Fibroblast of lung (primary cell): ENCODE measurements at regions not wholly inside any gene's neighbourhood (a gene's known extent, or its start where the extent isn't known, plus 50 kb on each side); places are given as distances from the start of the nearest gene placed in this dataset.
A peak's percentile ranks its signal among the peaks of the same experiment; 100 is the strongest.

Source experiments
- DNase-seq, 2 donors: peaks; one replicate each; pipeline versions ENCODE4 v3.0.0 to v3.0.0-alpha.2; 2010; ENCODE audit warnings: low read depth in 2 of 2
- H2AFZ ChIP-seq: 2 replicates; pipeline ENCODE4 v1.5.1; 2012; ENCODE audit warnings: low read length, control low read depth, inconsistent platforms
- H3K27ac ChIP-seq: 2 replicates; pipeline ENCODE4 v1.5.1; 2011; ENCODE audit warnings: low read length, control low read depth; ENCODE audit not compliant: insufficient read depth
- H3K27me3 ChIP-seq: 2 replicates; pipeline ENCODE4 v1.5.1; 2011; ENCODE audit warnings: mild to moderate bottlenecking, low read length; ENCODE audit not compliant: control insufficient read depth, insufficient read depth
- H3K36me3 ChIP-seq: 2 replicates; pipeline ENCODE4 v1.5.1; 2011; ENCODE audit warnings: low read length; ENCODE audit not compliant: control insufficient read depth, insufficient read depth
- H3K4me1 ChIP-seq: 2 replicates; pipeline ENCODE4 v1.5.1; 2011; ENCODE audit warnings: low read length; ENCODE audit not compliant: control insufficient read depth, insufficient read depth; ENCODE audit errors: extremely low read depth
- H3K4me2 ChIP-seq: 2 replicates; pipeline ENCODE4 v1.5.1; 2011; ENCODE audit warnings: low read length, control low read depth; ENCODE audit not compliant: insufficient read depth; ENCODE audit errors: extremely low read depth
- H3K4me3 ChIP-seq, 4 experiments: fragments of 200-600 bp in 1 of 4; sonication (generic) in 1 of 4; replicated peaks in 1 of 4; 2 replicates each; pipeline ENCODE4 v1.5.1; 2011 to 2016; ENCODE audit warnings: low read length in 4 of 4, low read depth in 3 of 4, mild to moderate bottlenecking in 3 of 4, control low read depth in 2 of 4, inconsistent platforms in 1 of 4, mixed read lengths in 1 of 4; ENCODE audit not compliant: insufficient read depth in 1 of 4; ENCODE audit errors: control extremely low read depth in 1 of 4
- H3K79me2 ChIP-seq: 2 replicates; pipeline ENCODE4 v1.5.1; 2012; ENCODE audit warnings: mild to moderate bottlenecking, low read length, inconsistent platforms; ENCODE audit not compliant: control insufficient read depth, insufficient read depth
- H3K9ac ChIP-seq: 2 replicates; pipeline ENCODE4 v1.5.1; 2011; ENCODE audit warnings: mild to moderate bottlenecking, low read length, control low read depth; ENCODE audit not compliant: insufficient read depth
- H3K9me3 ChIP-seq: 2 replicates; pipeline ENCODE4 v1.5.1; 2012; ENCODE audit warnings: low read depth, low read length; ENCODE audit not compliant: control insufficient read depth, insufficient read depth
- H4K20me1 ChIP-seq: 2 replicates; pipeline ENCODE4 v1.5.1; 2011; ENCODE audit warnings: low read length; ENCODE audit not compliant: control insufficient read depth, insufficient read depth; ENCODE audit errors: extremely low read depth
- EZH2 ChIP-seq: IDR thresholded peaks from 2 replicates; pipeline ENCODE4 v1.5.1; 2012; ENCODE audit warnings: low read length, control low read depth, mild to moderate bottlenecking; ENCODE audit errors: missing control alignments
- TF ChIP-seq, protein P1 (sequence below), 2 donors: IDR thresholded peaks in 1 of 2; conservative IDR thresholded peaks in 1 of 2; 1 replicate in 1 of 2; 2 replicates in 1 of 2; pipeline ENCODE4 v1.5.1; 2011 to 2012; ENCODE audit warnings: low read length in 2 of 2, control low read depth in 1 of 2, inconsistent platforms in 1 of 2, low read depth in 1 of 2, mild to moderate bottlenecking in 1 of 2

GRCh38 chr4:152009983-152010709 is 249.3 kb upstream of the GATB start:
- H2AFZ ChIP-seq: no peak overlapping the region

GRCh38 chr4:152009031-152009670 is 248.3 kb upstream of the GATB start:
- no peak for TF ChIP-seq EZH2
- TF ChIP-seq, protein P1, sequence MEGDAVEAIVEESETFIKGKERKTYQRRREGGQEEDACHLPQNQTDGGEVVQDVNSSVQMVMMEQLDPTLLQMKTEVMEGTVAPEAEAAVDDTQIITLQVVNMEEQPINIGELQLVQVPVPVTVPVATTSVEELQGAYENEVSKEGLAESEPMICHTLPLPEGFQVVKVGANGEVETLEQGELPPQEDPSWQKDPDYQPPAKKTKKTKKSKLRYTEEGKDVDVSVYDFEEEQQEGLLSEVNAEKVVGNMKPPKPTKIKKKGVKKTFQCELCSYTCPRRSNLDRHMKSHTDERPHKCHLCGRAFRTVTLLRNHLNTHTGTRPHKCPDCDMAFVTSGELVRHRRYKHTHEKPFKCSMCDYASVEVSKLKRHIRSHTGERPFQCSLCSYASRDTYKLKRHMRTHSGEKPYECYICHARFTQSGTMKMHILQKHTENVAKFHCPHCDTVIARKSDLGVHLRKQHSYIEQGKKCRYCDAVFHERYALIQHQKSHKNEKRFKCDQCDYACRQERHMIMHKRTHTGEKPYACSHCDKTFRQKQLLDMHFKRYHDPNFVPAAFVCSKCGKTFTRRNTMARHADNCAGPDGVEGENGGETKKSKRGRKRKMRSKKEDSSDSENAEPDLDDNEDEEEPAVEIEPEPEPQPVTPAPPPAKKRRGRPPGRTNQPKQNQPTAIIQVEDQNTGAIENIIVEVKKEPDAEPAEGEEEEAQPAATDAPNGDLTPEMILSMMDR (conservative IDR thresholded peaks at IDR 0.05 in 1 of 2, IDR thresholded peaks at IDR 0.05 in 1 of 2; ENCODE audit: low read depth in 1 of 2, low read length in 2 of 2): no peak
- Histone ChIP-seq H3K9me3 (no peaks in the 10 kb centered on the region), H4K20me1 (no peaks in the 10 kb centered on the region), H3K36me3 (no peaks in the 10 kb centered on the region), H3K27ac (no peak overlapping the region), H3K27me3 (peaks cover 3% of the 10 kb centered on the region), H2AFZ (no peak overlapping the region), H3K79me2 (no peaks in the 10 kb centered on the region), H3K4me2 (no peak overlapping the region), H3K9ac (no peak overlapping the region), H3K4me3 (no peak overlapping the region), H3K4me1 (no peaks in the 10 kb centered on the region)
- DNase-seq: peak in 1 of 2 donors; percentile 40

More at GRCh38 chr4:152009983-152010709, 249.3 kb upstream of the GATB start:
- Histone ChIP-seq H3K27me3 (peaks cover 3% of the 10 kb centered on the region), H3K79me2 (no peaks in the 10 kb centered on the region), H3K4me1 (no peaks in the 10 kb centered on the region), H3K9ac (no peak overlapping the region), H3K36me3 (no peaks in the 10 kb centered on the region), H3K9me3 (no peaks in the 10 kb centered on the region), H3K4me2 (no peak overlapping the region), H3K27ac (no peak overlapping the region), H4K20me1 (no peaks in the 10 kb centered on the region), H3K4me3 (no peak overlapping the region)
- DNase-seq: no peak
- TF ChIP-seq EZH2: no peak
- TF ChIP-seq, protein P1 (conservative IDR thresholded peaks at IDR 0.05 in 1 of 2, IDR thresholded peaks at IDR 0.05 in 1 of 2; ENCODE audit: low read depth in 1 of 2, low read length in 2 of 2): no peak

DNA sequence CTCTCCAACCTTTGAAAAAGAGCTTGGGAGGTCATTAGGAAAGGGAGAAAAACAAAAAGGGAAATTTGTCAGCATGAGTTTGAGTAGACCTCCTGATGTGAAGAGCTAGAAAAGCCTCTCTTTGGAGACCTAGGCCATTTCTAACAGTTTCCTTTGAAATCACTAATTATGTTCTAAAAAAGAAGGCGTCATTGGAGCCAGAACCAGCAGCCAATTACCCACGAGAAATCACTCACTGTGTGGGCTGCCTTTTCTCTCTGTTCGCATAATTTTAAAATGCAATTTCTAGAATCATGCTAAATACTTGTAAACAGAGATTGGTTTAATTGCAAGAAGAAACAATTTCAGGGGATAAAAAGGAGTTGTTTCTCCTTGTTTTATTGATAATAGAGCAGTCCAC is 246.3 kb upstream of the GATB start:
- no peak overlapping the region for H3K4me2 ChIP-seq
- no peaks in the 10 kb centered on the region for H3K9me3 ChIP-seq
- no peak for DNase-seq
- H2AFZ ChIP-seq: no peak overlapping the region
- H3K9ac ChIP-seq: no peak overlapping the region
- H3K79me2 ChIP-seq: no peaks in the 10 kb centered on the region
- H3K27ac ChIP-seq: no peak overlapping the region
- no peak for TF ChIP-seq EZH2
- TF ChIP-seq, protein P1 (conservative IDR thresholded peaks at IDR 0.05 in 1 of 2, IDR thresholded peaks at IDR 0.05 in 1 of 2; ENCODE audit: low read depth in 1 of 2, low read length in 2 of 2): no peak
- no peaks in the 10 kb centered on the region for H3K36me3 ChIP-seq
- H3K4me1 ChIP-seq: no peaks in the 10 kb centered on the region
- peaks cover 3% of the 10 kb centered on the region for H3K27me3 ChIP-seq
- no peaks in the 10 kb centered on the region for H4K20me1 ChIP-seq
- no peak overlapping the region for H3K4me3 ChIP-seq
